ENCODE measurements at regions not wholly inside any gene's neighbourhood (a gene's known extent, or its start where the extent isn't known, plus 50 kb on each side); places are given as distances from the start of the nearest gene placed in this dataset.

- TF ChIP-seq CTCF (IDR thresholded peaks at IDR 0.05) = no peak
- no peak for TF ChIP-seq EP300 (IDR thresholded peaks at IDR 0.05)
Measured at GRCh38 chr6:122040261-122040660, 359.2 kb upstream of the HSF2 start.

Measured in ovary (tissue), 3 donors.